ENCODE measurements at regions not wholly inside any gene's neighbourhood (a gene's known extent, or its start where the extent isn't known, plus 50 kb on each side); places are given as distances from the start of the nearest gene placed in this dataset.

DNA sequence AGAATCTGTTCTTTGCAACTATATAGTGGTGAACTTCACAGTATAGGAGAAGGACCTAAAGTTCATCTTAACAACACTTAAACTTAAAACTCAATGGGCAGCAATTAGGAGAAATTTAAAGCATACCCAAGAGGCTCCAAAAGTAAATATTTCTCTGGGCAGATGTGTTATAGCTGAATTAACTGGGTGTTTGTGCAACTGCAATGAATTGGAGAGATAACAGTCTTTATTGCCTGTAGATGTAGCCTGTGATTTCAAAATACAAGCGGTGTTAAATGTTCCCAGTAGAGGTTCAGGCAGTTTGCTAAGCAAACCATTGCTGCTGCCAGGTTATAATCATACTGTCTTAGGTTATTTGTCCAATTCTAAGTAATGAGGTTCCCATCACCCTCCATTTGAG, 294.1 kb upstream of the MTNR1B start:
- TF ChIP-seq CTCF (IDR thresholded peaks at IDR 0.05) (no peak), POLR2A (IDR thresholded peaks at IDR 0.05) (no peak)

Measured in heart left ventricle (tissue), 13 donors.